Loucy (cell line): ENCODE measurements at regions not wholly inside any gene's neighbourhood (a gene's known extent, or its start where the extent isn't known, plus 50 kb on each side); places are given as distances from the start of the nearest gene placed in this dataset.
"Not testable (repeated sequence)": the region's sequence is repeated elsewhere in the genome, so short reads cannot be mapped to it uniquely, and the experiment has no call there.

Experiments used
- H2AFZ ChIP-seq: fragments of 200-600 bp; sonication (generic); 2 replicates; pipeline ENCODE4 v1.6.0; 2016; ENCODE audit warnings: antibody characterized with exemption, mild to moderate bottlenecking, low read length, moderate library complexity
- H3F3A ChIP-seq: fragments of 200-600 bp; 2 replicates; pipeline ENCODE4 v1.6.0; 2016; ENCODE audit warnings: antibody characterized with exemption, low read depth, mild to moderate bottlenecking
- H3K27me3 ChIP-seq: fragments of 200-600 bp; sonication (generic); 2 replicates; pipeline ENCODE4 v1.6.1; 2014; ENCODE audit warnings: low read length, mild to moderate bottlenecking; ENCODE audit not compliant: insufficient read depth, poor library complexity, severe bottlenecking
- H3K36me3 ChIP-seq: fragments of 200-600 bp; sonication (generic); 2 replicates; pipeline ENCODE4 v1.6.1; 2016; ENCODE audit warnings: low read length; ENCODE audit not compliant: insufficient read depth
- H3K4me1 ChIP-seq: fragments of 200-600 bp; sonication (generic); 2 replicates; pipeline ENCODE4 v1.5.1; 2014; ENCODE audit warnings: low read length, mild to moderate bottlenecking; ENCODE audit not compliant: insufficient read depth, poor library complexity, severe bottlenecking
- H3K4me2 ChIP-seq: fragments of 200-600 bp; sonication (generic); 2 replicates; pipeline ENCODE4 v1.6.0; 2014; ENCODE audit warnings: antibody characterized with exemption, low read length, low read depth, mild to moderate bottlenecking; ENCODE audit not compliant: poor library complexity, severe bottlenecking
- H3K4me3 ChIP-seq: fragments of 200-600 bp; sonication (generic); 2 replicates; pipeline ENCODE4 v1.5.1; 2014; ENCODE audit warnings: low read length, mild to moderate bottlenecking, mixed read lengths; ENCODE audit not compliant: poor library complexity, severe bottlenecking
- H3K79me2 ChIP-seq: fragments of 200-600 bp; sonication (generic); 2 replicates; pipeline ENCODE4 v1.6.1; 2014; ENCODE audit warnings: low read length; ENCODE audit not compliant: insufficient read depth
- H3K9ac ChIP-seq: fragments of 200-600 bp; sonication (generic); 2 replicates; pipeline ENCODE4 v1.6.0; 2014; ENCODE audit warnings: mild to moderate bottlenecking, low read depth, low read length, moderate library complexity; ENCODE audit not compliant: poor library complexity, severe bottlenecking
- H3K9me2 ChIP-seq: fragments of 200-600 bp; sonication (generic); replicated peaks from 2 replicates; pipeline ENCODE4 v1.6.1; 2016; ENCODE audit warnings: low read depth, low read length, mixed read lengths
- H3K9me3 ChIP-seq: fragments of 200-600 bp; sonication (generic); 2 replicates; pipeline ENCODE4 v1.6.1; 2014; ENCODE audit warnings: mild to moderate bottlenecking, antibody characterized with exemption, low read length, low read depth; ENCODE audit not compliant: insufficient read depth
- H4K20me1 ChIP-seq: fragments of 200-600 bp; sonication (generic); 2 replicates; pipeline ENCODE4 v1.6.0; 2014; ENCODE audit warnings: antibody characterized with exemption, low read length, mild to moderate bottlenecking; ENCODE audit not compliant: insufficient read depth, poor library complexity, severe bottlenecking

DNA sequence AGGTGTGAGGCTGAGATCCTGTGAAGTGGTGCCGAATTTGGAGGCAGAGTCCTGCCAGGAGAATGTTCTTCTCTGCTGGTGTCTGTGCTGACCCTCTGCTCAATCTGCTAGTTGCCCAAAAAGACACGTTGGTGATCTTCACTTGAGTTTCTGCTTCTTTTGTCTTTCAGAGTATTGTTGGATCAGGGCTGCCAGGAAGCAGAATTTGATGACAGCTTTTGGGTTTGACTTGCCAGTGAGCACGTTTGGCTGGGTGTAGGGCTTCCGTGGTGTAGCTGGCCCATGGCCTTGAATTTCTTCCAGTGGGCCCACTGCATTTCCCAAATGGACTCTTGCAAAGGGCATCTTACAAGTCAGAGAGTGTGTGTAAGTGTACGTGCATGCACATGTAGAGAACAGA, 183.9 kb upstream of the IRF2BP2 start:
- H3F3A ChIP-seq, H3K9me2 ChIP-seq, H3K9me3 ChIP-seq, H3K4me3 ChIP-seq, H3K27me3 ChIP-seq, H3K9ac ChIP-seq, H3K4me2 ChIP-seq, H3K36me3 ChIP-seq, H2AFZ ChIP-seq, H3K79me2 ChIP-seq, H4K20me1 ChIP-seq, H3K4me1 ChIP-seq: not testable (repeated sequence)

DNA sequence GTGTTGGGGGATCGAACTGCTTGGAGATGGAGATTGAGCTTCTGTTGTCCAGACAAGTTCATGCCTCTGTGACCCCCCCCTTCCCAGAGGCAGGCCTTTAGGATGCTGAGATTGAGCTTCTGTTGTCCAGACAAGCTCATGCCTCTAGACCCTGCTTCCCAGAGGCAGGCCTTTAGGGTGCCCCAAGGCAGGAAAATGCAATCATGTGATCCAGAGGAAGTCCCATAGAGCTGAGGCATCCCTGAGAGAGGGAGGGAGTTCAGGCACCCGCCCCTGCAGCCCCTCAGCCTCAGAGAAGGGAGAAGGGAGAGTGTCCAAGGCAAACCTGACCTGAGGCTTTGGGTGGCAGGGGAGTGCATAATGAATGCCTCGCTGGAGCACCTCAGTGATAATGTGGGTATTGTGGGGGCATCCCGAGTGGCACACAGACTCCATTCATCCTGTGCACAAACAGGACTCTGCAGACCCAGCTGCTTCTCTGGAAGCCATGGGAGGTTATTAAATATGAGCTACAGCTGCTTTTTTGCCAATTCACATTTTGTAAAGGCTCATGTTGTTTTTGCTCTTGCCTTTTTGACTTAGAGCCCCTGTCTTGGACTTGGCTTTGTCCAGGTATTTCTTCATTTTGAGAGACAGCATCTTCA, 182.4 kb upstream of the IRF2BP2 start:
- H3K9ac ChIP-seq, H4K20me1 ChIP-seq, H3K9me2 ChIP-seq, H3K4me2 ChIP-seq, H3K4me1 ChIP-seq, H3F3A ChIP-seq, H3K9me3 ChIP-seq, H3K27me3 ChIP-seq, H2AFZ ChIP-seq, H3K4me3 ChIP-seq, H3K36me3 ChIP-seq, H3K79me2 ChIP-seq: not testable (repeated sequence)

DNA sequence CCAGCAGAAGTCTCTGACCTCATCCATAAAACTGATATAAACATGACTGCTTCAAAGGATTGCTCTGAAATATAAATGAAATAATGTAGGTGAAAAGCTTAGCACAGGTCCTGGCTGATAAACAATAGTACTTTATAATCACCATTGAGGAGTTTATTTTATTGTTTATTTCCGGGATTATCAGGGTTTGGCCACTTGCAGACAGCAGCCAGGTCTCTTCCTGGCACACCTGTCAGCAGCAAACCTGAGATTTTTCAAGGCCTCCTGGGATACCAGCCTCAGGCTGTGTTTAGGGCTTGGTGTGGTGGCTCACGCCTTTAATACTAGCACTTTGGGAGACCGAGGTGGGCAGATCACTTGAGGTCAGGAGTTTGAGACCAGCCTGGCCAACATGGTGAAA, 181.6 kb upstream of the IRF2BP2 start:
- not testable (repeated sequence) for H3K36me3 ChIP-seq, H3K9ac ChIP-seq, H3K4me2 ChIP-seq, H3K9me3 ChIP-seq, H3F3A ChIP-seq, H3K4me3 ChIP-seq, H3K9me2 ChIP-seq, H3K27me3 ChIP-seq, H3K4me1 ChIP-seq, H3K79me2 ChIP-seq, H2AFZ ChIP-seq, H4K20me1 ChIP-seq

DNA sequence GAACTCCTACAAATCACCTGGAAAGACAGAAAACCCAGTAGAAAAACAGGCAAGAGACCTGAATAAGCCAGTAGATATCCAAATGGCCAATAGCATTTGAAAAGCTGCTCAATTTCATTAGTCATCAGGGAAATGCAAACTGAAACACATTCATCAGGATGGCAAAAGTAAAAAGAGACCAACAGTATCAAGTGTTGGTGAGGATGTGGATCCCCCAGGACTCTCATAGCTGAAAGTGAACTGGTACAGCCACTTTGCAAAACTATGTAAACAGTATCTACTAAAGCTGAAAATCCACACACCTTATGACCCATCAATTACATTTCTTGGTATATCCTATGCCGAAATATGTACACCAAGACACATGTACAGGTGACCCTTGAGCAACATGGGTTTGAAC, 180.4 kb upstream of the IRF2BP2 start:
- H3K27me3 ChIP-seq, H3K4me1 ChIP-seq, H2AFZ ChIP-seq, H4K20me1 ChIP-seq, H3K9me3 ChIP-seq, H3K9ac ChIP-seq, H3K4me3 ChIP-seq, H3K79me2 ChIP-seq, H3K4me2 ChIP-seq, H3K36me3 ChIP-seq, H3K9me2 ChIP-seq, H3F3A ChIP-seq: not testable (repeated sequence)

DNA sequence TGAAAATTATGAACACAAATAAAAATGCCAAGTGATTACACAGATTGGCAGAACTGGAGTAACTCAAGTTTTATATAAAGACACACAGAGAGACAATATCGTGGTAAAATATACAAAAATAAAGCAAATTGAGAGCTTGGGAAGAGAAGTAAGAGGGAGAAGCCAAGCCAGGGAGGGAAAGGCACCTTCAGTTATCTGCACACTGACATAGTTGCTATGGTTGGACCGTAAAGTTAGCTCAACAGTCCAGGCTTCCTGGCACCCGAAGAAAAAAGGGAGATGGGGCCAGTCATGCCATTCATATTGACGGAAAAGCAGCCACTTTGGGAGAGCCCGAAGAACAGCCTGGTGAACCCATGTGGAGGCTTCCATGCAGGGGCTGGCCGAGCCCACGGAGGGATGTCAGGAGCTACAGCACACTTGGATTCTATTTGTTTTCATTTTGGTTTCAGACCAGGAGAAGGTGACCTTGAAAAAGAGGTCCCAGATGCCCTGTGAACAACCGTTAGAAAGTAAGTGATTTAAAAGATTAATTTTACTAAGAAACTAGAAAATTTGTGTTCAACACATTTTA, 177.1 kb upstream of the IRF2BP2 start:
- H3K36me3 ChIP-seq, H3K4me3 ChIP-seq, H3K9ac ChIP-seq, H2AFZ ChIP-seq, H3K9me2 ChIP-seq, H3K27me3 ChIP-seq, H3K79me2 ChIP-seq, H3F3A ChIP-seq, H3K4me2 ChIP-seq, H3K4me1 ChIP-seq, H3K9me3 ChIP-seq, H4K20me1 ChIP-seq: not testable (repeated sequence)

DNA sequence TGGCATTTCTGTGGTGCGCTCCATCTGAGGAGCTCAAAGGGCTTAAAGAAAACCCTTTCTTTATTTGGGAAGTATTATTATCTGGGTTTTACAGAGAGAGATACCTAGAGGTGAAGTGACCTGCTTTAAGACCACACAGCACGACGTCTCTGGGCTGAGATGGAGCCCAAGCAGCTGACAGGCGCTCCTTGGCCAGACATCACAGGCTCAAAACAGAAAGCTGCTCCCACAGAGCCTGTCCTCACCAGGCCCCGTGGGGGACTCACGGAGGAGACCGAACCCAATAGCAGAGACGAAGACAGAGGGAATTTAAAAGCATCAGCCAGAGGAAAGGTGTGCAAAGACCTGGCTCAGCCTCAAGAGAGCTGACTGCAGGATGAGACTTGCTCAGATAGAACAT, 175.9 kb upstream of the IRF2BP2 start:
- H3K4me1 ChIP-seq, H3K27me3 ChIP-seq, H3K9me2 ChIP-seq: not testable (repeated sequence)

DNA sequence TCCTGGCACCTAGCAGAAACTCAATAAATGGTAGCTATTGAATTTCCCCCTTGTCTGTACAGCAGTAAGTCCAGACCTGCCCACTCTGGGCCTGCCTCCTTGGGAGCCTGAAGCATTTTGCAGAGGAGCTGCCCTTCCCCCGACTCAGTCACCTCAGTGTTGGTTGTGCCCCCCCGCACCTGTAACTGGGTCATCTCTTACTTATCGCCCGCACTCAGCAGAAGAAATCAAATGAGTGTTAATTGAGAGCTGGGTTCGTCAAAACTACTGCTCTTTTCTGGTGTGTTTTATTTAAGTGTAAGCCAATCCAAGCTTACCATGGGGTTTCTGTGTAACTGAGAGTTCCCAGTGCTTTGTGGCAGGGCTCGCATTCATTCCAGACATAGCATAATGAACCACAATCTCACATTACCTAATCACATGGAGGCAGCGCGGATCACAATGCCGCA, 175.5 kb upstream of the IRF2BP2 start:
- not testable (repeated sequence) for H3K9ac ChIP-seq

More for the DNA sequence above, 175.9 kb upstream of the IRF2BP2 start:
- H3F3A ChIP-seq, H3K9ac ChIP-seq, H2AFZ ChIP-seq, H3K4me2 ChIP-seq, H3K9me3 ChIP-seq, H4K20me1 ChIP-seq, H3K4me3 ChIP-seq, H3K79me2 ChIP-seq, H3K36me3 ChIP-seq: not testable (repeated sequence)

More for the DNA sequence above, 175.5 kb upstream of the IRF2BP2 start:
- H3K4me2 ChIP-seq, H3K9me3 ChIP-seq, H4K20me1 ChIP-seq, H3K79me2 ChIP-seq, H2AFZ ChIP-seq, H3K36me3 ChIP-seq, H3K4me1 ChIP-seq, H3F3A ChIP-seq, H3K27me3 ChIP-seq, H3K4me3 ChIP-seq, H3K9me2 ChIP-seq: not testable (repeated sequence)
